Right lobe of liver (tissue), 6 donors: ENCODE measurements at regions not wholly inside any gene's neighbourhood (a gene's known extent, or its start where the extent isn't known, plus 50 kb on each side); places are given as distances from the start of the nearest gene placed in this dataset.

Source experiments
- ATAC-seq, 4 donors: fragments of 200-7000 bp; cut with Tn5 transposase; one replicate each; pipeline ENCODE4 v1.9.1; 2020; ENCODE audit warnings: mild to moderate bottlenecking in 4 of 4, moderate library complexity in 4 of 4
- DNase-seq, 3 donors: peaks; one replicate each; pipeline ENCODE4 v3.0.0-alpha.2; 2020
- H3K27ac ChIP-seq, 3 donors: fragments of 200-600 bp; one replicate each; pipeline ENCODE4 v1.8.0; 2022
- H3K27me3 ChIP-seq, 2 donors: fragments of 200-600 bp; one replicate each; pipeline ENCODE4 v1.8.0; 2022
- H3K36me3 ChIP-seq, 4 donors: fragments of 200-600 bp; sonication (generic) in 1 of 4; one replicate each; pipeline versions ENCODE4 v1.5.1 to v1.8.0; 2017 to 2022; ENCODE audit warnings: control low read depth in 1 of 4
- H3K4me1 ChIP-seq, 4 donors: fragments of 200-600 bp; sonication (generic) in 1 of 4; one replicate each; pipeline versions ENCODE4 v1.5.1 to v1.8.0; 2017 to 2022; ENCODE audit warnings: control low read depth in 1 of 4
- H3K4me3 ChIP-seq, 3 donors: fragments of 200-600 bp; one replicate each; pipeline ENCODE4 v1.8.0; 2022
- H3K9me3 ChIP-seq, 4 donors: fragments of 200-600 bp; sonication (generic) in 1 of 4; one replicate each; pipeline versions ENCODE4 v1.5.1 to v1.8.0; 2017 to 2022; ENCODE audit warnings: control low read depth in 1 of 4
- CTCF ChIP-seq, 4 donors: fragments of 200-600 bp in 3 of 4; fragments of 450-650 bp in 1 of 4; IDR thresholded peaks; one replicate each; pipeline versions ENCODE4 v1.5.1 to v1.8.0; 2016 to 2022; ENCODE audit warnings: antibody characterized with exemption in 4 of 4, mild to moderate bottlenecking in 2 of 4
- POLR2A ChIP-seq: fragments of 450-650 bp; IDR thresholded peaks from one replicate; pipeline ENCODE4 v1.6.1; 2017; ENCODE audit warnings: antibody characterized with exemption, mild to moderate bottlenecking
- WGBS: methylation state at CpG from one replicate; pipeline ENCODE4 v1.1.6; 2018; ENCODE audit warnings: low coverage, low lambda C conversion rate; ENCODE audit not compliant: insufficient coverage; ENCODE audit errors: missing lambda C conversion rate; 5-methylcytosine and 5-hydroxymethylcytosine counted together
- intact Hi-C, 2 donors: fragments of 100-400 bp; cut with DNase I; formaldehyde crosslinking; loops; one replicate each; pipeline versions ENCODE4 v1.11.2 to v1.14.1; 2022
- donor health status: DM: no; HTN: yes; CAD: no.
- donor health status: DM: no; HTN: no; CAD: no.
- donor health status: DM: no; HTN: no; CAD: no.
- donor health status: DM: no; HTN: yes; CAD: no.
- donor health status: DM: no; HTN: yes; CAD: no.

GRCh38 chr12:98408681-98409080 is 106.7 kb upstream of the TMPO start:
- DNase-seq (no peak), ATAC-seq (no peak)
- Histone ChIP-seq H3K4me3 (no peak overlapping the region), H3K27me3 (no peaks in the 10 kb centered on the region), H3K27ac (no peak overlapping the region), H3K9me3 (no peaks in the 10 kb centered on the region), H3K4me1 (no peaks in the 10 kb centered on the region), H3K36me3 (no peaks in the 10 kb centered on the region)
- intact Hi-C loops: no loop called here
- 45% methylated on average over 4 of the region's 4 CpGs for WGBS
- TF ChIP-seq CTCF (IDR thresholded peaks at IDR 0.05) (no peak), POLR2A (no peak)

- ATAC-seq: no peak
- intact Hi-C loops: no loop called here
- no peak for TF ChIP-seq CTCF (IDR thresholded peaks at IDR 0.05)
- TF ChIP-seq POLR2A: no peak
- Histone ChIP-seq H3K4me3 (no peak overlapping the region), H3K4me1 (no peaks in the 10 kb centered on the region), H3K27ac (no peak overlapping the region), H3K36me3 (no peaks in the 10 kb centered on the region), H3K27me3 (no peaks in the 10 kb centered on the region), H3K9me3 (no peaks in the 10 kb centered on the region)
- 50% methylated on average over 1 of the region's 1 CpG for WGBS
- DNase-seq: no peak
These were observed 105.8 kb upstream of the TMPO start for GRCh38 chr12:98409548-98409947.

DNA sequence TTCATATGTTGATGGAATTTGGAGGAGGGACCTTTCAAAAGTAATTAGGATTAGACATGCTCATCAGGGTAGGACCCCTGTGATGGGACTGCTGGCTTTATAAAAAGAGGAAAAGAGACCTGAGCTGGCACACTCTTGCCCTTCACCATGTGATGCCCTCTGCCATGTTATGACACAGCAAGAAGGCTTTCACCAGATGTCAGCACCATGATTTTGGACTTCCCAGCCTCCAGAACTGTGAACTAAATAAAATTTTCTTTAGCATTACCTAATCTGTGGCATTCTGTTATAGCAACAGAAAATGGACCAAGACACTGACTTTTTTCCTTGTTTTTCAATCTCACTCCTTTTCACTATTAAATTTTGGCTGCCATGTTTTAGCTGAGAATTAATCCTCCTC is 105.0 kb upstream of the TMPO start:
- DNase-seq: no peak
- TF ChIP-seq POLR2A (no peak), CTCF (IDR thresholded peaks at IDR 0.05) (no peak)
- Histone ChIP-seq H3K27ac (no peak overlapping the region), H3K36me3 (no peaks in the 10 kb centered on the region), H3K9me3 (no peaks in the 10 kb centered on the region), H3K27me3 (no peaks in the 10 kb centered on the region), H3K4me3 (no peak overlapping the region), H3K4me1 (no peaks in the 10 kb centered on the region)
- no peak for ATAC-seq
- intact Hi-C loops: no loop called here

DNA sequence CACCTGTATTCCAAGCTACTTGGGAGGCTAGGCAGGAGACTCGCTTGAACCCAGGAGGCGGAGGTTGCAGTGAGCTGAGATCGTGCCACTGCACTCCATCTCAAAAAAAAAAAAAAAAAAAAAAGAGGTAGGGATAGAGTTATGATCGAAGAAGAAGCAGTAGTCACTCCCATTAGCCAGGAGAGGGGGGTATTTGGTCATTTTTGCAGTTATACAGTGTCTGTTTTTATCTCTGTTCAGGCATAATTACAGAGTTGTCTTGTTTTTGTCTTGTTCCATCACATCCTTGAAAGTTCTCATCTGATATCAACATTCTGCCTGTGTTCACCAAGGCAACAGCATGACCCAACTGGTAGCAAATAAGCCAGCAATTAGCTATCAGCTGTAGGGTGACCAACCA is 98.5 kb upstream of the TMPO start:
- Histone ChIP-seq H3K27me3 (no peaks in the 10 kb centered on the region), H3K36me3 (no peaks in the 10 kb centered on the region), H3K4me1 (no peaks in the 10 kb centered on the region), H3K4me3 (no peak overlapping the region), H3K9me3 (no peaks in the 10 kb centered on the region), H3K27ac (no peak overlapping the region)
- TF ChIP-seq CTCF (IDR thresholded peaks at IDR 0.05): no peak
- TF ChIP-seq POLR2A: no peak
- peak in 1 of 4 donors; percentile 48 for ATAC-seq
- 55% methylated on average over 4 of the region's 4 CpGs for WGBS
- DNase-seq: no peak
- intact Hi-C loops: no loop called here

DNA sequence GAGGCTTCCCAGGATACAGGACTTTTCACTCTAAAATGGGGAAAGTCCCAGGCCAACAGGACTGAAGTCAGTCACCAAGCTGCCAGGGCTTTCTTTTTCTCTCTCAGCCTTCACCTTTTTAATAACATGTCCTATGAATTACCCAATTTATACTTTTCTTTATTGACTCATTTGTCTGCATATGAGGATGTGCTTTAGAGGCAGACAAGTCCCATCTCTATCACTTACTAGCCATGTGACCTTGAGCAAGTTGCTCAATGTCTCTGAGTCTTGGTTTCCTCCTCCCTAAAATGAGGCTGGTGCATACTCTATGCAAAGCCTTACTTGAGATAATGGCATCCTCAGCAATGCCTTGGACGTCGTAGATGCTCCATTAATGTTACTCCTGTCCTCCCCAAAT is 98.1 kb upstream of the TMPO start:
- Histone ChIP-seq H3K27ac (no peak overlapping the region), H3K36me3 (no peaks in the 10 kb centered on the region), H3K4me1 (no peaks in the 10 kb centered on the region), H3K4me3 (no peak overlapping the region), H3K9me3 (no peaks in the 10 kb centered on the region), H3K27me3 (no peaks in the 10 kb centered on the region)
- ATAC-seq: peak in 1 of 4 donors; percentile 37
- 73% methylated on average over 2 of the region's 2 CpGs for WGBS
- no peak for DNase-seq
- intact Hi-C loops: no loop called here
- no peak for TF ChIP-seq CTCF (IDR thresholded peaks at IDR 0.05)
- no peak for TF ChIP-seq POLR2A
